ENCODE measurements at regions not wholly inside any gene's neighbourhood (a gene's known extent, or its start where the extent isn't known, plus 50 kb on each side); places are given as distances from the start of the nearest gene placed in this dataset.

DNA sequence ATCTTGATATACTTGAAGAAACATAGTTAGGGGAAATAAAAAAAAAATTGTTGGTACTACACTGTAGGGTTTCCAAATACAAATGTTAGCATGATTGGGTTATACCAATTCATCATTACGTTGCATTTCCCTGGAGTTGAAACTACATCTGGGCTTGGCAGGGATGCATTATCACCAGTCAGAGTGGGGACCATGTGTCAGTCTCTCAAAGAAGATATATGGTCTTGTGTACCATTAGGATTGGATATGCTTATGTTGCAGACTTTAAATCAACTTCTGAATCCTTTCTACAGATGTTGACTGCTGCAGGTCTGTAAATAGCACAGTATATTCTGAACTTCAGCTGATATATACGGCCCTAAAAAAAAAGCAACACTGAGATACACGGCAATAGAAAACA is 188.5 kb downstream of the SLIT2 start:
- TF ChIP-seq, protein P1, sequence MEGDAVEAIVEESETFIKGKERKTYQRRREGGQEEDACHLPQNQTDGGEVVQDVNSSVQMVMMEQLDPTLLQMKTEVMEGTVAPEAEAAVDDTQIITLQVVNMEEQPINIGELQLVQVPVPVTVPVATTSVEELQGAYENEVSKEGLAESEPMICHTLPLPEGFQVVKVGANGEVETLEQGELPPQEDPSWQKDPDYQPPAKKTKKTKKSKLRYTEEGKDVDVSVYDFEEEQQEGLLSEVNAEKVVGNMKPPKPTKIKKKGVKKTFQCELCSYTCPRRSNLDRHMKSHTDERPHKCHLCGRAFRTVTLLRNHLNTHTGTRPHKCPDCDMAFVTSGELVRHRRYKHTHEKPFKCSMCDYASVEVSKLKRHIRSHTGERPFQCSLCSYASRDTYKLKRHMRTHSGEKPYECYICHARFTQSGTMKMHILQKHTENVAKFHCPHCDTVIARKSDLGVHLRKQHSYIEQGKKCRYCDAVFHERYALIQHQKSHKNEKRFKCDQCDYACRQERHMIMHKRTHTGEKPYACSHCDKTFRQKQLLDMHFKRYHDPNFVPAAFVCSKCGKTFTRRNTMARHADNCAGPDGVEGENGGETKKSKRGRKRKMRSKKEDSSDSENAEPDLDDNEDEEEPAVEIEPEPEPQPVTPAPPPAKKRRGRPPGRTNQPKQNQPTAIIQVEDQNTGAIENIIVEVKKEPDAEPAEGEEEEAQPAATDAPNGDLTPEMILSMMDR (IDR thresholded peaks at IDR 0.05): no peak
- no peak for TF ChIP-seq POLR2A (IDR thresholded peaks at IDR 0.05)
